Neural crest cell (in vitro differentiated cells): ENCODE measurements at regions not wholly inside any gene's neighbourhood (a gene's known extent, or its start where the extent isn't known, plus 50 kb on each side); places are given as distances from the start of the nearest gene placed in this dataset.

Experiments
- DNase-seq: peaks from one replicate; pipeline ENCODE4 v3.0.0; 2021; ENCODE audit warnings: low read depth, mixed read lengths, low spot score
- H3K27ac Mint-ChIP-seq: one replicate; pipeline ENCODE4 v1.8.0; 2021; ENCODE audit warnings: mild to moderate bottlenecking, mixed read lengths; ENCODE audit not compliant: unreplicated experiment
- H3K27me3 Mint-ChIP-seq: 2 replicates; pipeline ENCODE4 v1.8.0; 2021; ENCODE audit warnings: low read depth, mild to moderate bottlenecking, mixed read lengths
- H3K36me3 Mint-ChIP-seq: 2 replicates; pipeline ENCODE4 v1.8.0; 2021; ENCODE audit warnings: low read depth, mild to moderate bottlenecking, mixed read lengths
- H3K4me1 Mint-ChIP-seq: 2 replicates; pipeline ENCODE4 v1.8.0; 2021; ENCODE audit warnings: mixed read lengths
- H3K4me3 Mint-ChIP-seq: one replicate; pipeline ENCODE4 v1.8.0; 2021; ENCODE audit warnings: mild to moderate bottlenecking, mixed read lengths
- H3K9me3 Mint-ChIP-seq: 2 replicates; pipeline ENCODE4 v1.8.0; 2021; ENCODE audit warnings: mixed read lengths
- TF ChIP-seq, protein P1 (sequence below): fragments of 200-600 bp; sonication (generic); conservative IDR thresholded peaks from 2 replicates; pipeline ENCODE4 v1.5.0; 2021; ENCODE audit warnings: antibody characterized with exemption, mild to moderate bottlenecking

DNA sequence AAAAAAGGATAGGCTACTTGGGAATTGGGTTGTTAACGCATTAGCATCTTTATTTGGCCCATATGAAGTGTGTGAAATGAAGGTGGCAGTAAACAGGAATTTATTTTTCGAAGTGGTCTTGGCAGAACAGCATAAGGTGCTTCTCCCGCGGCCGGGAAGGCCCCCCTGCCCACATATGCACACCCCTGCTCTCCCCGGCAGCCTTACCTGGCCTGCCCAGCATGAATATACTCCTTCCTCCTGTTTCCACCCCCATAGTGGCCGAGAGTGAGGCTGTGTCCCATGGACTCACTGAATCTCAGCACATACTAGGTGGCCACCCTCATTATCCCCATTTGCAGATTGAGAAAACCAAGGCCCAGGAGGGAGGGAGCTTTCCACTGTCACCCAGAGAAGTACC is 54.0 kb upstream of the OLFM1 start:
- no peak for DNase-seq
- no peaks in the 10 kb centered on the region for H3K4me1 Mint-ChIP-seq
- no peaks in the 10 kb centered on the region for H3K27me3 Mint-ChIP-seq
- TF ChIP-seq, protein P1, sequence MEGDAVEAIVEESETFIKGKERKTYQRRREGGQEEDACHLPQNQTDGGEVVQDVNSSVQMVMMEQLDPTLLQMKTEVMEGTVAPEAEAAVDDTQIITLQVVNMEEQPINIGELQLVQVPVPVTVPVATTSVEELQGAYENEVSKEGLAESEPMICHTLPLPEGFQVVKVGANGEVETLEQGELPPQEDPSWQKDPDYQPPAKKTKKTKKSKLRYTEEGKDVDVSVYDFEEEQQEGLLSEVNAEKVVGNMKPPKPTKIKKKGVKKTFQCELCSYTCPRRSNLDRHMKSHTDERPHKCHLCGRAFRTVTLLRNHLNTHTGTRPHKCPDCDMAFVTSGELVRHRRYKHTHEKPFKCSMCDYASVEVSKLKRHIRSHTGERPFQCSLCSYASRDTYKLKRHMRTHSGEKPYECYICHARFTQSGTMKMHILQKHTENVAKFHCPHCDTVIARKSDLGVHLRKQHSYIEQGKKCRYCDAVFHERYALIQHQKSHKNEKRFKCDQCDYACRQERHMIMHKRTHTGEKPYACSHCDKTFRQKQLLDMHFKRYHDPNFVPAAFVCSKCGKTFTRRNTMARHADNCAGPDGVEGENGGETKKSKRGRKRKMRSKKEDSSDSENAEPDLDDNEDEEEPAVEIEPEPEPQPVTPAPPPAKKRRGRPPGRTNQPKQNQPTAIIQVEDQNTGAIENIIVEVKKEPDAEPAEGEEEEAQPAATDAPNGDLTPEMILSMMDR: no peak
- H3K36me3 Mint-ChIP-seq: no peaks in the 10 kb centered on the region
- no peak overlapping the region for H3K4me3 Mint-ChIP-seq
- no peak overlapping the region for H3K27ac Mint-ChIP-seq
- H3K9me3 Mint-ChIP-seq: no peaks in the 10 kb centered on the region

DNA sequence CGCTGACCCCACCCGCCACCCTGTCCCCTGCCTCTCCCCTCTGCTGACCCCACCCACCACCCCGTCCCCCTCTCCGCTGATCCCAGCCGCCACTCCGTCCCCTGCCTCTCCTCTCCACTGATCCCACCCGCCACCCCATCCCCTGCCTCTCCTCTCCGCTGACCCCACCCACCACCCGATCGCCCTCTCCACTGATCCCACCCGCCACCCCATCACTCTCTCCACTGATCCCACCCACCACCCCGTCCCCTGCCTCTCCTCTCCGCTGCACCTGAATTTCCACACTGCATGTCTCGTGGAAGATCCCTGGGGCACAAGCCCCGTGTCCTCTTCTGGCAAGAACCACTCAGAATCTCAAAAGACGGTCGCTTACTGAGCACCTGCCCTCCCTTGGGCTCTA is 53.4 kb upstream of the OLFM1 start:
- Mint-ChIP-seq H3K36me3 (no peaks in the 10 kb centered on the region), H3K9me3 (no peaks in the 10 kb centered on the region), H3K4me1 (no peaks in the 10 kb centered on the region), H3K4me3 (no peak overlapping the region), H3K27ac (peak overlapping the region; percentile 57), H3K27me3 (no peaks in the 10 kb centered on the region)
- TF ChIP-seq, protein P1: no peak
- DNase-seq: no peak

DNA sequence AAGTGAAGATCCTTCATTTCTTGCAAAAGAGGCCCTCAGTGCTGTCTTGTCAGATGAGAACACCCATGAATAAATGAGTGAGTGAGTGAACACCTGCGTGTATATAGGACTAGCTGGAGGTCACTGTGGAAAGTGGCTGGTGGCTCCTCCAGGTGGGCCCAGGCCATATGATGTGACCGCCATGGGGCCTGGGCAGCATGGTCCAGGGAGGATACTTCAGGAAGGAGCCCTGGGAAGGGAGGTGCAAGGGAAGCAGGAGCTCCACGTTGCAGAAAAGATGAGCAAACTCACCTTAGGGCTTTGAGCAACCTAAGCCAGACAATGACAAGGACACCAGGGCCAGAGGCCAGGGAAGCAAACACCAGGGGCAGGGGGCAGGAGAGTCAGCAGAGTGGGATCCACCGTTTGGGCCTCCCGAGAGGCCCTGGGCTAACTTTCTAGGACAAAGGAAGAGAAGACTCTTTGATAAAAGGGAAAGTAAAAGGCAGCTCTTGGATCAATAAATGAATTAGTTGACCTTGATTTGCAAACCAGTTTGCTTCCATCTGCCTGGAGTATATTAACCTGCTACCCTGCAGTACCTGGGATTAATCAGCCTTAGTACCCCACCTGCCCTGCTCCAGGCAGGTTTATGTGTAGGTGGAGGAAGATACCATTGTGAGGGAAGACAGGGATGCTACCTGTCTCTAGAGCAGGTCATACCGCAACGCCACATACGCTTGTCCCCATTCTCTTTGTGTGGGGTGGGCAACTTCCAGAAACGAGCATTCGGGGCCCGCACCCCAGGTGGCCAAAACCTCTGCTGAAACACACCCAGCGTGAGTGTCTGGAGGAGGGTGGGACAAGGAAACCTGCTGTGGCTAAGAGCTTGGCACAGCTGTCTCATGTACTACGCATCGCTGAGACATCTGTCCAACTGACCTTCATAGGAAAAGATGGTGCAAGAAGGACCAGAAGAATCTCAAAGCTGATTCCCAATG is 51.4 kb upstream of the OLFM1 start:
- TF ChIP-seq, protein P1: no peak
- Mint-ChIP-seq H3K9me3 (no peaks in the 10 kb centered on the region), H3K36me3 (no peaks in the 10 kb centered on the region)

DNA sequence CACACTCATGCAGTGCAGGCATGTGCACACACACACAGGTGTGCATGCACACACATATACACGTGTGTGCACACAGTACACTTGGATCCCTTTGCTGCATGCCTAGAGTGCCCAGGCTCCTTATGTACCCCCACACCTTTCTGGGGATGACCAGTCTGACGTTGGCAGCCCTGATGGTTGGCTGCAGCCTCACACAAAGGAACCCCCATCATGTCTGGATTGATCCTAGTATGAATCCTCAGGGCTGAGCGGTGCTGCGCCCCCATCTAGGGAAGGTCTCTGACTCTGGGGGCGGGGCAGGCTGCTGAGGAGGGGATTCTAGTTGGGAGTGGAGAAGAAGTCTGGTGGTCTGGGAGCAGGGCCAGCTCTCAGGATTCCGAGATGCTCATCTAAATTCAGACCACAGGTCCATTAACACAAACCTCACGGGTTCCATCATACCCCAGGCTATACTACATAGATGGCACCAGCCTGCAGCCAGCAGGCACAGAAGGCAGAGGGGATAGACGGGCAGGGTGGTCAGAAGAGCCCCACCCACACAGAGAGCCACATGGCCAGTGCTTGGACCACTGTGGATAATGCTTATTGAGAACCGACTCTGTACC is 50.5 kb upstream of the OLFM1 start:
- no peaks in the 10 kb centered on the region for H3K36me3 Mint-ChIP-seq
- no peak overlapping the region for H3K4me3 Mint-ChIP-seq
- no peak for DNase-seq
- H3K27me3 Mint-ChIP-seq: peaks cover 4% of the 10 kb centered on the region
- TF ChIP-seq, protein P1: no peak
- no peak overlapping the region for H3K27ac Mint-ChIP-seq
- no peaks in the 10 kb centered on the region for H3K4me1 Mint-ChIP-seq
- no peaks in the 10 kb centered on the region for H3K9me3 Mint-ChIP-seq

More for the DNA sequence above, 51.4 kb upstream of the OLFM1 start:
- DNase-seq: no peak
- Mint-ChIP-seq H3K27me3 (peaks cover 4% of the 10 kb centered on the region), H3K27ac (no peak overlapping the region), H3K4me3 (no peak overlapping the region), H3K4me1 (no peaks in the 10 kb centered on the region)

DNA sequence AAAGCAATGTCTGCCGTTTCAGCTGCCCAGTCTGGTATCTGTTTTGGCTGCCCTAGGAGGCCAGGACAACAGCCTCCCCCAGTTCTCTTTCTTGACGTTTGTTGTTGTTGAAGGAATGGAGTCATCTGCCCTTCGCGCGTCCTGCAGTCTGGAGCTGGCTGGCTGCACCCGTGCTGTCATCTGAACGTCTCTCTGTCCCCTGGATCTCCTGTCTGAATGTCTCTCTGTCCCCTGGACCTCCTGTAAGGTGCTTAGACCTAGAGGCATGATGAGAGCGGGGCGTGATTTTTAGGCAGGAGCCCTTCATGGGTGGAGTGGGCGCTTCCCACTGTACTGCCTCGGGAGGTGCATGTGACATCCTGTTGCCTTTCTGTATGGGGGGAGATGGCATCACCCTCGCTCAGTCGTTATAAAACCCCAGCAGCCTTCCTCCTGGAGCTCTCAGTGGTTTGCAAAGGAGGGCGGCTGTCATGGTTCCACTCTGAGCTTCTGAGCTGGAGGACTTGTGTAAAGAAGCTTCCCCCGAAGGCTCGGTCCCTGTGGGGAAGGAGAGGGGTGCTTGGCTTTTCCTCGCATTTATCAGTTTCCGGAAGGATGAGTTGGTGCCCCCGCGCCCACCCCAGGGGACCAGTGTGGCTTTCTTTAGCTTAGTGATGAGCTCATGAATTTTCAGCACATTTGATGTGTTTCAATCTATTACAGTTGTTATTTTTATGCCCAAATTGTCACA is 49.8 kb upstream of the OLFM1 start:
- H3K9me3 Mint-ChIP-seq: no peaks in the 10 kb centered on the region
- no peaks in the 10 kb centered on the region for H3K4me1 Mint-ChIP-seq
- H3K4me3 Mint-ChIP-seq: no peak overlapping the region
- no peak for DNase-seq
- TF ChIP-seq, protein P1: no peak
- no peaks in the 10 kb centered on the region for H3K36me3 Mint-ChIP-seq
- no peak overlapping the region for H3K27ac Mint-ChIP-seq
- peaks cover 4% of the 10 kb centered on the region for H3K27me3 Mint-ChIP-seq
